ENCODE measurements at regions not wholly inside any gene's neighbourhood (a gene's known extent, or its start where the extent isn't known, plus 50 kb on each side); places are given as distances from the start of the nearest gene placed in this dataset.

DNA sequence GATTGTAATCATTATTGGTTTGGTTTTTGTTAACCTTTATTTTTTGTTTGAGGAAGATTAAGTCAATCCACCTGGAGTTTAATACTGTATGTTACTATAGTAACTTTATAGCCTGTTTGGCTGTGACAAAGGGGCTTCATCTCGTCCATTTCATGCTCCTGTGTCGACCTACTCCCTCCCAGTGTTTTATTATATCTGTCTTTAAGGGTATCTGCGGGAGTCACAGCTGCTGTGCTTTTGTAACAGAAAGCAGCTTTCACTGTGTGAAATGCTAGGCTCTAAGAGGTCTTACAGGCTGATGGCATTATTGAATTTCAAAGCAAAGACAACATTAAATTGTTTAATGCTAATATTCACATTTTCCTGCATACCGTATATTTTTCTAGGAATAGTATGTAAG is 698.0 kb upstream of the POU3F2 start:
- no peak for DNase-seq (ENCODE audit: low read depth)

DNA sequence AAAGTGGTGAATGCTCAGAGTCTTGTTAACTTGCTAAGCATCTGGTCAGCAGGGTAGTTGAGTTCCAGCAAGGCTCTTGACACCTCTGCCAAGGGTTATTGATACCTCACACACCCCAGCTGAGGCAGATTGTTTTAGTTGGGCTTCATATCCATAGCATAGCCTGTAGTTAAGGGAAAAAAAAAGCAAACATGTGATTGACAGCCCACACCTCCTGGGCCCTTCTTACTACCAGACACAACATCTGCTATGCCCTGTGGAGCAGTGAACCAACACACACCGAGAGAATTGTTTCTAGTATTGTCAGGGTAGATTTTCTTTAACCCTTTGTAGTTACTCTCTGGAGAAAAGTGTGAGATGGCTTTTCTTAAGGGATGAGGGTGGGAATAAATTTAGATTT is 697.0 kb upstream of the POU3F2 start:
- DNase-seq (ENCODE audit: low read depth): no peak

DNA sequence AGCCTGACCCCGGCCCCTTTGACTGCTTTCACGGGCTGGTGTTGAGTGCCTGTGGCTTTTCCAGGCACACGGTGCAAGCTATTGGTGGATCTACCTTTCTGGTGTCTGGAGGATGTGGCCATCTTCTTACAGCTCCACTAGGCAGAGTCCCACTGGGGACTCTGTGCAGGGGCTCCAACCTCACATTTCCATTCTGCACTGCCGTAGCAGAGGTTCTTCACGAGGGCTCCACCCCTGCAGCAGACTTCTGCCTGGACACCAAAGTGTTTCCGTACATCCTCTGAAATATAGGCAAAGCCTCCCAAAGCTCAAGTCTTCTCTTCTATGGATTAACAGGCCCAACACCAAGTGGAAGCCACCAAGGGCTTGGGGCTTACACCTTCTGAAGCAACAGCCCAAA is 691.5 kb upstream of the POU3F2 start:
- DNase-seq (ENCODE audit: low read depth): no peak

DNA sequence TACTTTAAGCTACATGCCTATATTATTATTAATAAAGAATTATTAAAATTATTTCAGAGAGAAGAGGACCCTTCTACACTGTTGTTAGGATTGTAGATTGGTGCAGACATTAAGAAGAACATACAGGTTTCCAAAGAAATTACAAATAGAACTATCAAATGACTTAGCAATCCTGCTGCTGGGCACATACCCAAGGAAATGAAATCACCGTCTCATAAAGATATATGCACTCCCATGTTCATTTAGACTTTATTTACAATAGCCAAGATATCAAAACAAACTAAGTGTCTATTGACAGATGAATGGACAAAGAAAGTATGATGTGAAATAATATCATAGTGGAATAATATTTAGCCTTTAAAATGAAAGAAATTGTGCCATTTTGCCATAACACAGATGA is 687.7 kb upstream of the POU3F2 start:
- DNase-seq (ENCODE audit: low read depth): no peak

DNA sequence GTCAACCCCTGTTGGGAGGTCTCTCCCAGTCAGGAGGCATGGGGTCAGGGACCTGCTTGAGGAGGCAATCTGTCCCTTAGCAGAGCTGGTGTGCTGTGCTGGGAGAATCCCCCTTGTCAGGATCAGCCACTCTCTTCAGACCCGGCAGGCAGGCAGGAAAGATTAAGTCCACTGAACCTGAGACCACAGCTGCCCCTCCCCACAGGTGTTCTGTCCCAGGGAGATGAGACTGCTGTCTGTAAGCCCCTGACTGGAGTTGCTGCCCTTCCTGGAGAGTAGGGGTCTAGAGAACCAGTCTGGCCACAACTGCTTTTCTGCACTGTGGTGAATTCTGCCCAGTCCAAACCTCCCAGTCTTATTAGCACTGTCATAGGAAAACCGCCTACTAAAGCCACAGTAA is 677.8 kb upstream of the POU3F2 start:
- no peak for DNase-seq (ENCODE audit: low read depth)

DNA sequence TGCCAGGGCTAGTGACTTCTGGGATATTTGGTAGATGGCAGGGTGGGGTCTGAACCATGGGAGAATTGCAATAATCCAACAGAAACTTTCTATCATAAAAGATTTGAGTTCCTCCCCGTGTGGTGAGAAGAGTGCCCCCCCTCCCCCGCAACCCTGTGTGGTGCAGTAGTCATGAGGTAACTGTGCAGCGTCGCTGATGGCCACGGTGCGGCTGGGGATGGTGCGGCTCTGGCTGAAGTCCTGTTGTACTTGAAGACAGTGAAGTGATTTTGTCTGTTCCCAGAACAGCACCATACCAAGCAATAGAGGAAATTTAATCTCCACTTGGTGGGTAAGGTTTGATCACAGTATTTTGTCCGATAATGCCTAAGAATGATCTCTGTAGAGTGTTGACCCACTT is 654.8 kb upstream of the POU3F2 start:
- DNase-seq (ENCODE audit: low read depth): no peak

DNA sequence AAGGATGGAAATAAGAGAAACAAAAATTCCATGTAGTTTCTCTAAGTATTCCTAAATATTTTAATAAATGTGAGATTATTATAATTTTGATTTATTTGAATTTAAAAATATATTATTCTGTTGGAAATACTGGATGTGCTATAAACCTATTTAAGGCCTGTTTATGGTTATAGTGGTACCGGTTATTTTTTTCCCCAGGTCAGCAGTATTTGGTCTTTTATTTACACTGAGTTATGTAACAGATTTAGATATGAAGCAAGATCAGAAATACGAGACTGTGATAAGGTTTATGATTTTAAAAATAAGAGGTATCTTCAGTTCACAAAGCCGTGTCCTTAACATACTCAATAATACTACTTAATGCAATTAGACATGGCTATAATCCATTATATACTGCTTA is 634.3 kb upstream of the POU3F2 start:
- no peak for DNase-seq (ENCODE audit: low read depth)

DNA sequence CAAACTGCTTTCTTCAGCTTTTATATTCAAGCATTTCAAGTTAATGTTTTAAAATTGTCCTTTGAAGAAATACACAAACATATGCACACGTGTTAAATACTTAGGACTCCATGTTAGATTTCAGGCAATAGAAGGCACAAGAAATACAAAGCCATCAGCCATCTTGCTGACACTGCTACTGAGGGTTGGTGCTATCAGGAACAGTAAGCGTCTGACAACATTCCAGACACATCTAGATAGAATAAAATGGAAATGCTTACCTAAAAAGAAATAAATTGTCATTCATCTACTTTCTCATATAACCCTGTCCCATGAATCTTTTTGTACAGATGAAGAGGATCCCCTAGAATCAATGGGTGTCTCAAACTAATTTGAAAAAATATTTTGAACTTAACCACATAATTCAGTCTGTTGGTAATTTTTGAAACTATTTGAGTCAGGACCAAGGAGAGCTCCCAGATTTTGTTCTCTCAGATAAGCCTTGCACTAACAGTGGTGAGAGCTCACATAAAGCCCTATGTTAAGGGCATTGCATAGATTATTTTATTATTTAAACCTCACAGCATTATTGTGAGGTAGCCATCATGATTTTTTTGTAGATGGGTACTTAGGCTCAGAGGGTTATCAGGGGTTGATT is 631.1 kb upstream of the POU3F2 start:
- DNase-seq (ENCODE audit: low read depth): no peak

DNA sequence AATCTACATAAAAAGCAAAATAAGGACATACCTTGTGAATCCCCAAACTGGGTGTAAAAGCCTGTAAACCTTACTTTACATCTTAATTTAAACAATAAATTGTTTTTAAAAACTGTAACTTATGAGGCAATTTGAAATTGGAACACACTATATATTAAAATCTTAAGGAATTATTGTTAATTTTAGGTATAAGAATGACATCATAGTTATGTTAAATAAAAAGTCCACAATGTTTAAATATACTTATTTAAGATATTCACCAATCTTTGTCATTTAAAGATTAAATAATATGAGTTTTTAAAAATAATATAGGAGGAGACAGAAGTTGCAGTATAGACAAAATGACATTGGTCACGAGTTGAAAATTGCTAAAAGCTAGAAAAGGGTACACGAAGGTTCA is 621.9 kb upstream of the POU3F2 start:
- no peak for DNase-seq (ENCODE audit: low read depth)

DNA sequence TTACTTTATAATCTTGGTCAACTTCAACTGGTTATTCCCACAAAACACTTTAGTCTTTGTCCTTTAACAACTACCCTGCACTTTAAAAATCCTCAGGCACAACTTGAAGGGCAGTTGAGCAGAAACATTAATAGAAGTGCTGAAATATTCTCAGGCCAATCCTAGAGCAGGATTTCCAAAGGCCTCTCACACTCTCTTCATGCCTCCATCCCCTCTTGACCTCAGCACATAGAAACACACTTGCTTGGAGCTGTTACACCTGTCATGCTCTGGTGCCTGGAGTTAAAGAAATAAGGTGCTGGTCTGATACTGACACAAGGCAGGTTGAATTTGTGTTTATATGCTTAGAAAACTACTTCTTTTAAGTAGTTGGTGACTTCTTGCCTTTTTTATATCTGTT is 618.8 kb upstream of the POU3F2 start:
- no peak for DNase-seq (ENCODE audit: low read depth)

DNA sequence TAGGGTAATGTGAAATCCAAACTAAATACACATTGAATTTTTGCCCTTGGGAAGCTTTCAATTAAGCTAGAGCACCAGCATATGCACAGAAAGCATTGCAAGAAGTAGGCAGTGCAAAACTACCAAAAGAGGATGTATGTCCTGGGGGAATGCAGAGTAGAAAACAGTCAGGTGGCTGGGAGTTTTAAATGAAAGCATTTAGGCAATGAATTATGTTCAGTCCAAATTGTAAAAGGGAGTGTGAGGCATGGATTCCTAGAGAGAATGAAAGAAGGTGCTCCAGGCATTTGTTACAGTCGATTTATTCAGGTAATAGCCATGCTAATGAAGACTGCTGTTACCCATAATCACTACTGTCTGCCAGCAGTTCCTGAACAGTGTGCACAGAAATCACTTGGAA is 604.1 kb upstream of the POU3F2 start:
- DNase-seq (ENCODE audit: low read depth): no peak

DNA sequence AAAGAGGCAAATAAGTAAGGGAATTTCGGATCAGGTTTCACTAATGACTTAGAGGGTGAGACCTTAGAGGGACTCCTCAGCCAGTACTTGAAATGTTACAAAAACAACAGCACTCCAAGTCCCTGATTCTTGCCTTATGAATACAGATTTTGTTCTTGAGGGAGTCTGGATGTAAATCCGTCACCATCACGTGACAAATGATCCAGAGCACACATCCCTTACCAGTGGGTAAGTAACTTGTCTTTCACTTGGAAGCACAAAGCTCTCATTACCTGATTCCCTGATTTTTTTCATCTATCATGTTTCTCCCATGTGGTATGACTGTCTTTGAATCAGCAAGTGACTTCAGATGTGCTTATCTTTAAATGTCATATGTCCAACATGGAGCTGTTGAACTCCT is 595.3 kb upstream of the POU3F2 start:
- DNase-seq (ENCODE audit: low read depth): no peak

DNA sequence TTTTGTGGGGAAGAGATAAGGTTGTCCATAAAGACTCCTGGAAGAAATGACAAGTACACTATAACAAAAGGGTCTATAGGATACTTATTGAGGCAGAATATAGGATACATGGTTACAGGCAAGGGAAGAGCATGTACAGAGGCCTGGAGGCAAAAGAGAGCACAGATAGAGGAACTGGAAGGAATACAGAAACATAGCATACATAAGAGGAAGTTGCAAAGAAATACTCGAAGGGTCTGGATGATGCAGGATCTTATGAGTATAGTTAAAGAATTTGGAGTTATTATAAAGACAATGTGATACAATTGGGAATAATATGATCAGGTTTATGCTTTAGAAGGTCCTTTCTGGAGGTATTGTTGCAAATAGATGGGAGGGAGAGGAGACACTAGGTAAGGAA is 592.7 kb upstream of the POU3F2 start:
- no peak for DNase-seq (ENCODE audit: low read depth)

DNA sequence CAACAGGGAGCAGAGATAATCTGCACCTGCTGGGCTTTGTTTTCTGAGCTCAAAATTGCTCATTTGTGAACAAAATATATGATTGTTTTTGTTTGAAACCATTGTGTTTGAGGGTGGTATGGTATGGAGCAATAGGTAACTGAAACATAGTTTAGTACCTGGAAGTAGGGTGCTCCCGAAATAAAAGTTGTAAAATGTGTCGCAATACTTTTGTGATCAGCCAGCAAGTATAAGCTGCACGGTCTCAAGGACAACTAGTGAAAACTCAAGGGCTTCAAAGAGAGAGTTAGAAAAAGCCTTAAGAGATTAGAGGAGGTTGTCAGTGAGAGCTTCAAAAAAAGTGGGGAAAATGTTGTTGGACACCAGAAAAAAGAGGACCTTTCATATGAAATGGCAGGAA is 579.8 kb upstream of the POU3F2 start:
- DNase-seq (ENCODE audit: low read depth): no peak

DNA sequence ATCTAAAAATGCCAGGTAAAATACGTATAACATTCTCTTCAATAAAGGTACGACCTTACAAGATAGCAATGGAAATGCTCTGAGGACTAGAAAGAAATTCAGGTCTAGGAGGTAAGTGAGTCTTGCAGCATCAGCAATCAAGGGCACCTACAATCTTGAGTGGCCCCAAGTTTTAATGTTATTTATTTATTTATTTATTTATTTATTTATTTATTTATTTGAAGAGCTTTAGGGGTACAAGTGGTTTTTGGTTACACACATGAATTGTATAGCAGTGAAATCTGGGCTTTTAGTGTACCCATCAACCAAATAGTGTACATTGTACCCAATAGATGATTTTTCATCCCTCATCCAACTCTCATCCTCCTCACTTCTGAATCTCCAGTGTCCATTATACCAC is 574.0 kb upstream of the POU3F2 start:
- DNase-seq (ENCODE audit: low read depth): no peak

DNA sequence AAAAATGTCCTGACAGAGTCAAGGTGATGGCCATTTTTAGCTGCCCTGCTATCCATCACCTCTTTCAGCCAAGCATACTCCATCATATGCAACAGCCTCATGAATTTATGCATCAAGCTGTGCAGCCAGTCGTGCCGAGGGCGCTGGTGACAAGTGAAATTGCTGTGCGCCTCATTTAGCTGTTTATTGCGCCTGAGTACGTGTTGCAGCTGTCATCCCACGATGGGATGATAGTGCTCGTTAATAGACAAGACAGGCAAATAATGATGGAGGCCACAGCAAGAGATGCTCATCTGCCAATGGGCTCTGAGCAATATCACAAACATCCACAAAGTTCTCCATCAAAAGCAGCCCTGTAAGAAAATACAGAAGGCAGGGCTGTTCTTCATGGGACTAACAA is 562.3 kb upstream of the POU3F2 start:
- no peak for DNase-seq (ENCODE audit: low read depth)

DNA sequence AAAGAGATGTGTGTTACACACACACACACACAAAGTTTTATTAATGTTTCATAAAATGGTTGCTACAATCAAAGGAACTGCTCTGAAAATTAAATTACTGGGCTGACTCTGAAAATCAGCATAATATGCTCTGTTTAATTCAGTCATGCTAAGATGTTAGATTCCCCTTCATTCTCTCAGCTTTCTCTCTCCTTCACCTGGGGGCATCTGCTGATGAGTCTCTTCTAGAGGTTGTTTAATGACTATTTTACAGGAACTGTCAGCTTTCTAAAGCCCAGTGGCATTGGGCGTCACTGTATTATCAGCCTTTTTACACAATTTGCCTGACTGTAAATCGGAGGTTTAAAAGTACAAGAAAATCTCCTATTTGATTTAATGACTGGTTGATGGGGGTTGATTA is 559.7 kb upstream of the POU3F2 start:
- DNase-seq (ENCODE audit: low read depth): no peak

DNA sequence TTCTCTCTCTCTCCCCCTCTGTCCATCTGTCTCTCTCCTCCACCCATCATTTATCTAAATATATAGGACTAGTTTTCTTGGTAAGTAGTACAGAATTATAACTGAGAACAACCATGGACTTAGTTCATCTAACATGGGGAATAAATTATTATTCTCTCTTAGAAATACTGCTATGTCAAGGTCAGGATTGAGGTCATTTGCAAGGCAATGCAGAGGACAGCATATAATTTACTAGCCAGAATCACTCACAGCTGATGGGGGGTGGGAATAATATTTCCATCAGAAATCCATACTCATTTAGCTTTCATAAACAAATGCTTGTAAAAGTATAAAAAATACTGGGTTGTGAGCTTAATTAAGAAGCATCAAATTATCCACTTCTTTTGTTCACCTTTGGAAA is 553.9 kb upstream of the POU3F2 start:
- no peak for DNase-seq (ENCODE audit: low read depth)

DNA sequence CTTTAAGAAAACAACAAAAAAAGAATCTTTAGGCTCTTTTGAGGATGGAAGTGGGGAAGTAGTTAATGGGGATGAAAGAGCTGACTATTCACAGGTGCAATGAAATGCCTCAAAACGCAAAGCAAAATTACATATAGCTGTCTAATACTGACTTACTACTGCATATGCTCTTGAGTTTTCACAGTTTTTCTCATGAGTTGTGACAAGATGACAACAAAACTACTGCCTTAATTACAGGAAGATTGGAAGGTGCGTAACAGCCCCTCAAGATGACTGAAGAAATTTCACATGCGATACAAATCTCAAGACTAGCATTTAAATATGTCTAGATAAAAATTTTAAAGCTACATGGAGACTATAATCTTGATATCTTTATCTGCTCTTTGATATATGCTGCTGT is 547.8 kb upstream of the POU3F2 start:
- DNase-seq (ENCODE audit: low read depth): no peak

DNA sequence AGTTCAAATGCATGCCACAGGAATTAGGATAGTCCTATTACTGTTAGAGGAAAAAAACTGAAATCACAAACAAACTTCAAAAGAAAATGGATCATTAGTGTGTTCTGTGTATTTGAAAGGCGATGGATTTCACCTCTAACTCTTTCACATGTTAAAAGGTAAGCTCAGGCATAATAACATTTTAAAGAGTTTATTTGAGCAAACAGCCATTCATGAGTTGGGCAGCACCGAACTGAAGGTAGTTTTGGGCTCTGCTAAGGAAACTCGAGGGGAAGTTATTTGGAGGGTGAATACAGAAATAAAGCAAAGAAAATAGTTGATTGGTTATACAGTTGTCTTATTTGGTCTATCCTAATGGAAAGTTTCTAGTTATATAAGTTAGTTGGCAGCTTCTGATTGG is 546.5 kb upstream of the POU3F2 start:
- no peak for DNase-seq (ENCODE audit: low read depth)

DNA sequence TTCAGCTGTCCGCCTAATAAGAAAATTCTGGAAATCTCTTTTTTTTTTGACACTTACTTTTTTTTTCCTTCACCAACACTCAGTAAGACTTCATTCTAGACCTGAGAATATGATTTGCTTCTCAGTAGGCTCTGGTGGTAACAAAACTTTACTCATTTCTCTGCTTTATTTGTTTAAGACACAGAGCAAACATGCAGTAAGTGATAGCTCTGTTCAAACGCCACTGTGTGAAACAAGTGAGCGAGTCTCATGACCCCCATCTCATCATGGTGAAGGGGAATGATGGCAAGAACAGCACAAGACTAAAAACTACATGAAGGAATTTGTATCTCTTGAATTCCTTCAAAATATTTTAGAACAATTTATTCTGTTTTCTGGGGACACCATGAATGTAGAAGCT is 541.6 kb upstream of the POU3F2 start:
- DNase-seq (ENCODE audit: low read depth): no peak

DNA sequence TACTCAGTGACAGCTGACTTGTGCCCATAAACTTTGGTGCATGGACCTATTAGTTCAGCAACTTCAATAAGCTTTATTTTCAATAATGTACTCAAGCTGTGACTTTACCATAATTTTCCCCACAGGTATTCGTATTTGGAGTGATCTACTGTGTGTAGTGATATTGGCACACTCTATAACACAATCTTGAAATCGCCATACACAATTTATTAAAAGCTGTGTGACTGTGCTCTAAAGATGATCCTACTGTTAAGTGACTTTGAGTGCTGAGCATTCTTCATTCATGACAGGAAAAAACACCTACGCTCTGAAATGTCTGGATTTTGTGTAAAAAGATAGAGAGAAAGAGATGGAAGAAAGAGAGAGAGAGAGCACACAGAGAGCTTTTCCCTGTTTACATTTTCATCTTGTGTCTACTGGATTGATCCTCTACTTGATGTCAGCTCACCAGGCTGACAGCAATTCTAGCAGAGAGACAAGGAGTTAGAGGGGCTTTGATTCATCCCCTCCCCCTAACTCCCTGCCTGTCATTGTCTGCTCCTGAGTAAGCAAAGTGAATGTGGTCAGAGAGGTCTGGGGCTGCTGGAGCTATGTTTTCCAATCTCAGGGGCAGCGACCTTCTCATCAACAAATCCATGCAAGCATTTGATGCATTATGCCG is 538.7 kb upstream of the POU3F2 start:
- no peak for DNase-seq (ENCODE audit: low read depth)

DNA sequence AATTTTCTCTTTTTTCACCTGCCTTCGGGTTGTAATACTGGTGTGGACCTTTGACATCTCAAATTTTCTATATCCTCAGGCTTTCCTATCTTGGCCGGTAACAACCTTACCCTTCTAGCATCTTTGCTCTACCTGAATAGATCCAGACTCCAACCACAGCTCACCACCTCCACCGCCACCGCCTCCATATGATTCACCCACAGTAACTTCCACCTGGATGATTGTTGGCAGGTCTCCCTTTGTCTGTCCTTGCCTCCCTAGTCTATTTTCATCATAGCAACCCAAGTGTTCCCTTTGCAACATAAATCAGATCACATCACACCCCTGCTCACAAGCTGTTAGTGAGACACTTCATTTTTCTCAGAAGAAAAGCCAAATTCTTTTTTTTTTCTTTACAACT is 525.8 kb upstream of the POU3F2 start:
- no peak for DNase-seq (ENCODE audit: low read depth)

DNA sequence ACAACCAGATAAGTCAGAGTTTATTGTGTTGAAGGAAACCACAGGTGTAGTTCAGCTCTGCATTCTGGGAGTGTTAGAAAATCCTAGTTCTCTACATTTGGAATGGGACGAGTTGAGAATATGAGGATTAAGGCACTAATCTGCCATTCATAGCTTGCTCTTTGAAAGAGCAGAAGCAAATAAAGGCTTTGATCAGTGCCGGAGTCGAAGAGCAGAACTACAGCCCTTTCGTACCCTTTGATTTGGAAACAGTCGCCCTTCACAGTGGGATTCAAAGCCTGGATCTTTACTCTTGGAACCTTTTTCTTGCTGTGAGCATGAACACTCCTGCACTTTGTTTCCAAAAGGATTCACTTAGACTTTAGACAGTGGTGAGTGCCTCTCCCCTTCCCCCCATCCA is 523.9 kb upstream of the POU3F2 start:
- DNase-seq (ENCODE audit: low read depth): no peak

DNA sequence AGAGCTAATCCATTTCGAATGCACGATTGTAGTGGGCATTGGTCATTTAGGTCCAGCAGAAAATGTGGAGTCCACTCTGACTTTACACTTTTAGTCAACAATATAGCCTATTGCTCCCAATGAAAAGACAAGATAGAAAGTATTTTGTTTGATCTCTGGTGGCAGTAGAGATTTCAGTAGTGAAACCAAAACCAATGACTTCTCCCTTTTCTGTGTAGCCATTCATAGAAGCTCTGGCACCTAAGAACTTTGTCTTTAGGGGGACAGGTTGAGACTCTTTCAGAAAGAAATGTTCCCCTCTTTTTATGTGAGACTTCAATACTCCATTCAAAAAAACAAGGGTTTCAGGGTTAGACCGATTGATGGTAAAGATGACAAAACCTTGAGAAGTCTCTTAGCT is 510.8 kb upstream of the POU3F2 start:
- DNase-seq (ENCODE audit: low read depth): no peak

Data from stimulated activated CD8-positive, alpha-beta memory T cell treated with anti-CD3 and anti-CD28 coated beads, Interleukin-15, amount 100 ng/mL, for 24 hours (primary cell).